HG02588 (cell line): ENCODE measurements at regions not wholly inside any gene's neighbourhood (a gene's known extent, or its start where the extent isn't known, plus 50 kb on each side); places are given as distances from the start of the nearest gene placed in this dataset.

Experiments used
- ATAC-seq: cut with Tn5 transposase; IDR thresholded peaks from one replicate; pipeline ENCODE4 v1.9.1; 2021; ENCODE audit warnings: mild to moderate bottlenecking, moderate library complexity; ENCODE audit not compliant: unreplicated experiment

GRCh38 chr12:83859021-83859420 is 1053.6 kb downstream of the SLC6A15 start:
- ATAC-seq: no peak

DNA sequence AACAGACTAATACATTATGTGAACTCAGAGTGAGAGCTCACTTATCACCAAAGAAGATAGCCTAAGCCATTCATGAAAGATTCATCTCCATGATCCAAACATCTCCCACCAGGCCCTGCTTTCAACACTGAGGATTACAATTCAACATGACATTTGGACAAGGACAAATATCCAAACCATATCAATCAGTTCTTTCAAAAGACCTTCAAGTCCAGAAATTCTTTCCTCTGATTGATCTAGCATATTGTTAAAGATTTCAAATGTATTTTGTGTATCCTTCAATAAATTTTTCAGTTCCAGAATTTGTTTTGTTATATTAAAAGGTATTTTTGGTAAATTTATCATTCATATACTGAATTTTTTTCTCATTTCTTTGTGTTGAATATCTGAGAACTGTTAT is 1055.8 kb downstream of the SLC6A15 start:
- no peak for ATAC-seq

DNA sequence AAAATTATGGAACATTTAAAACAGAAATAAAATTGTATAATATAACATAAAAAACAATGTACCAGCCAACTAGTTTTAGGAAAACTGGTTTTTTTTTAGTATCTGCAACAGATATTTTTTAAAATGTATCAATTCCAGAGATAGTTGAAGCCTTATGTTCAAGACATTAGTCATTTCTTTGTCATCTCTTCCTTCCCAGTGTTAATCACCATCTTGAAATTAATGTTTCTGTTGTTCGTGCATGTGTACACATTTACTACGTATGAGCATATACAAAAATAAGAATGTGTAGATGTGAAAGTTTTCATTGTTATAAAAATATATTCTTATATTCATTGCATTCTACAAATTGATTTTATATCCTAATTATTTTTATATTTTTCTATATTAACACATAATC is 1062.1 kb downstream of the SLC6A15 start:
- ATAC-seq: no peak

GRCh38 chr12:83848702-83849101 is 1063.9 kb downstream of the SLC6A15 start:
- no peak for ATAC-seq

GRCh38 chr12:83843541-83843940 is 1069.1 kb downstream of the SLC6A15 start:
- no peak for ATAC-seq

GRCh38 chr12:83841620-83842019 is 1071.0 kb downstream of the SLC6A15 start:
- no peak for ATAC-seq

DNA sequence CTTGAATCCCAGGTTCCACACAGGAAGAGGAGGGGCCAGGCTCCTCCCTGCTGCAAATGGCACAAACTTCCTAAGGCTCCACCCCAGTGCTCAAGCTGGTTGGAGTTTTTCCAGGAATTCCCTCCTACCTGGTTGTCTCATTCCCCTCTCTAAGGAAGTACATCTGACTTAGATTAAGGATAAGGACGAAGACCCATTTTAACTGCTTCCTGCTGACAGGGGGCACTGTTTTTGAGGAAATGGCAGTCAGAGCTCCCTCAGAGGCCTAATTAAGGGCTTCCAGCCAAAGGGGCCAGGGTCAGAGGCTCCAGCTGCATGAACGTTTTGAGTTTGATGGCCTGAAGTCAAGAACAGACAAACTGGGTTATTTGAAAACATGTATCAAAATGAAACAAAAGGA is 1084.7 kb downstream of the SLC6A15 start:
- ATAC-seq: no peak

GRCh38 chr12:83827193-83827592 is 1085.4 kb downstream of the SLC6A15 start:
- no peak for ATAC-seq

DNA sequence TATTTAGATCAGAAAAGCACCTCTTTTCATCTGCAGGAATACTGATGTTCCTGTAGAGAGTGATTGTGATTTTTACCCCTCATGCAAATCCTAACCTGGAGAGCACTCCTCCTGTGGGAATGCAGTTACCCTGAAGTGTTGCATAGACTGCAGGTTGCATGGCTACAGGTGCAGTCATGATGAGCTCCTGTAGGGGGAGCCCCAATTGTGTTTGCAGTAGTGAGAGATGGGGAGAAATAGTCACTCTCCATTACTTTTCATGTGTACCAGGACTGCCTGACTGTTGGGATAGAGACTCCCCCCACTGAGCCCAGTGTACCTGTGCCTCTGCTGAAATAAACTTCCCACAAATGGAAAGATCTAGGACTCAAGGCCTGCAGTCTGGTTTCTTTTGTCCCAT is 1086.5 kb downstream of the SLC6A15 start:
- peak; percentile 62 for ATAC-seq

DNA sequence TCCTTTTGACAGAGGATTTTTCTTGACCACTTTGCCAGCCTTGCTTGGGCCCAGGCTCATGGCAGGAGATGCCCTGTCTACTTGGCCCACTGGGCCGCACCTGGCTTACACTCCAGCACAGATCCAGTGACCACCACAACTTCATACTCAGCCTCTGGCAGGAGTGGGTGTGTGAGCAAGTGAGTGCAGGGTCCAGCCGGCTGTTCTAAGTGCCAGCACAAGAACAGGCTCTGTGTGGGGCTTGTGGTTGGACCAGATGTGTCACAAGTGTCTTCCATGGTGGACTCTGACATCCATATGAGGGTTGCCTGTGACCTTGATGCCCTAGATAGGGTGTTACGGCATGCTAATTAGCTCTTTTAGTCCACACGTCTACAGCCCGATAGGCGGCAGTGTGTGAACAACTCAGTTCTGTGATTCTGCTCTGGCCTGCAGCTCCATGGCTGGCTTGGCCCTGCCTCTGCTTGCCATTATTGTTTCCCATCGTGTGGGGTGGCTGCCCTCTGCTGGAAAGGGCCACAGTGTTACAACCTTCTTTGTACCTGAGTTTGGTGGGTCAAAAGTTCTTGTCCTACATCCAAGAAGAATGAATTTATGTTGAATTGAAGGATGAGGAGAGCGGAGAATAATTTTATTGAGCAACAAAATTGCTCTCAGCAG is 1089.1 kb downstream of the SLC6A15 start:
- ATAC-seq: peak; percentile 91

DNA sequence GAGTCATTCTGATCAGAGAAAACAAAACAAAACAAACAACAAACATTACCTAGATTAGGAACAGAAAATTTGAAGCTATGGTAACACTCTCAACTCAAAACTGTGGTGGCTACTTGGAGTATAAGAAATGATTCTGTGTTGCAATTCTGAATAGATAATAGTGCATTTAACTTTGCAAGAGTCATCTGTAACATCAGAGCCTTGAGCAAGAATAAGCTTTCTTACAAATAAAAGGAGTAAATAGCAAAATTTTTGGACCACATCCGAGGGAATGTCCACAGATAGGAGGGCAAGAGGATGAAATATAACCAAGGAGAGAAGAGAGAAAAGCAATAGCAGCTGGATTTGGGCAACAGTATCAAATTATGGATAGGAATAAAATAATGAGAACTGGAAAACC is 1090.6 kb downstream of the SLC6A15 start:
- no peak for ATAC-seq

DNA sequence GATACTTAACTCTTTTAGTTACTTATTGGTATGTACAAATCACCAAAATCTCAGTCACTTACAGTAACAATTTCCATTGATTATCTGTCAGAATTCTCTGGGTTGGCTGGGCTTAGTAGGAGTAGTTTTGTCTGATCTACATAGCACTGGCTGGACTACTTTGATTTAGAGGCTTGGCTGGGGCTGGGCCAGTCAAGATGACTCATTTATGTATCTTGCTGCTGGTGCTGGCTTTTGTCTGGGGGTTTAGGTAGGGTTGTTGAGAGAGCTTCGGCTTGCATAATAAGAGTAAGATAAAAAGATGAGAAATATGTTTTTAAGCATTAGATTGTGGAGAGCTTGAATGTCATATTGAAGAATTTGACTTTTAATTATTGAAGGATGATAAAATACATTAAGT is 1093.7 kb downstream of the SLC6A15 start:
- ATAC-seq: no peak

DNA sequence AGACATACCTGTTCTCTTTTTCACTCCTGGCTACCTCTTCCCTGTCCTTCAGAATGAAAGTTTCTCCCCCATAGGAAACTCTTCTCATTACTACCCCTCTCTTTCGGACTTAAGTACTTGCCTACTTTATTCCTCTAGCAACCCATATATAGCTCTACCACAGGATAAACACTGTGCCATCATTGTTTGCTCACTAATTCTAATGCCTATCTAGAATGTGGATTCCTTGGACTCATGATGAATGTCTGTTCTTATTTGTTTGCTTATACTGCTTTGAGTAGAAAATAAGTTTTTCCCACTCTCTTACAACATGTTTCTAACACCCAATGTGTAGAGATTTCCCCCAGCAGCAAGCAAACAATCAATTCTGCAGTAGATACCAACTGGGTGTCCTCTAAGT is 1094.9 kb downstream of the SLC6A15 start:
- ATAC-seq: no peak

GRCh38 chr12:83808591-83808990 is 1104.0 kb downstream of the SLC6A15 start:
- no peak for ATAC-seq

GRCh38 chr12:83807871-83808270 is 1104.7 kb downstream of the SLC6A15 start:
- no peak for ATAC-seq

GRCh38 chr12:83805873-83806272 is 1106.7 kb downstream of the SLC6A15 start:
- ATAC-seq: no peak

DNA sequence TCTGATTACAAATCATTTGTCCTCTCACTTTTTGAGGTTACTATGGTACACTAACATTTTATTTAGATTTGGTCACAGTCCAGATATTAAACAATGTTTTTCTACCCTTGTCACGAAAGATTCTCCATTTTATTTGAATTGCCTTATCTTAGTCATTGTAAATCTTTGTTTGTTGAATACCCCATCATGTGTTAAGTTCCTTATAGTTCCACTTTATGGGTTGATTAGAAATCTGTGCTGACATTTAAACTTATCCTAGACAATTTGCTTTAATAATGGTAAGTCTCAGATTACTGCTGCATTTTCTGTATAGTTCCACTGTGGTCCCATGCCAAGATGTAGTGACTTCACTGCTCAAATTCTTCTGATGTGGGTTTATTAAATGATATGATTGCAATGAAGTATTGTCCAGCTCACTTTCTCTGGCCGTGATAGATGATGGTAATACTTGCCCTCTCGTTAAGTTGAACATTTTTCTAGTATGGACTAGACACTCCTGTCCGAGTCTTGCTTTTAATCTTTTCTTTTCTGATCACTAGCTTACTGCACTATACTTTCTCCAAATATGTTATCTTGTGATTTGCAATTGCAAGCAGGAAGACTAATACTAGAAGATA is 1107.3 kb downstream of the SLC6A15 start:
- ATAC-seq: no peak

- no peak for ATAC-seq
These were observed 1110.6 kb downstream of the SLC6A15 start for GRCh38 chr12:83801972-83802371.

- no peak for ATAC-seq
These were observed 1112.6 kb downstream of the SLC6A15 start for GRCh38 chr12:83800022-83800421.

GRCh38 chr12:83796531-83796930 is 1109.8 kb downstream of the TMTC2 start:
- no peak for ATAC-seq

- no peak for ATAC-seq
These were observed 1106.9 kb downstream of the TMTC2 start for GRCh38 chr12:83793616-83794015.

DNA sequence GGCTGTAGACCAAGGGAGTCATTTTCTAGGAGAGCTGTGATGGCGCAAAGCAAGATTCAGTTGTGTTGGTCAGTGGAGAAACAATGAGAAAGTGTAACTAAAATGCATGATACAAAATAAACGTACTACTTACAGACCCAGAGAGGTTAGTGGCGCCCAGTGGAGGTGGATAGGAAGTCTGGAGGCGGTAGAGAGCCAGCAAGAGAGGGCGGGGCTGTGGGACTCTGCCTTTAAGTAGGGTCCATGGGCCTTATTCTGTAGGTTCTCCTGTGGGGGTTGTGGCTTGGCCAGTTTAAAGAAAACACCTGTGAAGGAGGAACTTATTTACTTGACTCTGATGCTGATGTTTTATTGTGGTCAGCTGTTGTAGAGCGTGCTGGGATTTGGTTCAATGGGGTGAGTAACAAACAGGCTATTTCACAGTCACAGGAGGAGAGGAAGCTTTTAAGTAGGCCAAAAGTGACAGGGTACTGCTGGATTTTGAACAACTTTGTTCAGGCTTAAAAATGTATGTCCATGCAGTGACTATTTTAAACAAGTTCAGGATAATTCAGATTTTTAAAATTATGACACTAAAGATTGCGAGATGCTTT is 1097.7 kb downstream of the TMTC2 start:
- no peak for ATAC-seq

GRCh38 chr12:83779526-83779925 is 1092.8 kb downstream of the TMTC2 start:
- ATAC-seq: no peak
